Pancreas (tissue), 10 donors: ENCODE measurements at regions not wholly inside any gene's neighbourhood (a gene's known extent, or its start where the extent isn't known, plus 50 kb on each side); places are given as distances from the start of the nearest gene placed in this dataset.
A peak's percentile ranks its signal among the peaks of the same experiment; 100 is the strongest.

ENCODE experiments used
- ATAC-seq, 4 donors: fragments of 200-7000 bp; cut with Tn5 transposase; one replicate each; pipeline versions ENCODE4 v1.8.0 to v1.9.1; 2020; ENCODE audit warnings: mild to moderate bottlenecking in 4 of 4, moderate library complexity in 4 of 4
- DNase-seq, 6 donors: peaks; one replicate each; pipeline ENCODE4 v3.0.0-alpha.2; 2020
- FAIRE-seq: peaks from 2 replicates; lab custom pipeline; 2012; peaks lifted over from hg19 to GRCh38; lab: Jason Lieb, UNC
- H3K27ac ChIP-seq, 4 donors: fragments of 200-600 bp; sonication (generic); 1 replicate in 3 of 4; 2 replicates in 1 of 4; pipeline versions ENCODE4 v1.5.0 to v1.8.0; 2020
- H3K27me3 ChIP-seq, 4 donors: fragments of 200-600 bp; one replicate each; pipeline ENCODE4 v1.8.0; 2021
- H3K36me3 ChIP-seq, 3 donors: fragments of 200-600 bp; sonication (generic) in 1 of 3; one replicate each; pipeline versions ENCODE4 v1.5.0 to v1.8.0; 2020 to 2021
- H3K4me1 ChIP-seq, 3 donors: fragments of 200-600 bp; one replicate each; pipeline ENCODE4 v1.8.0; 2021
- H3K4me3 ChIP-seq, 4 donors: fragments of 200-600 bp; sonication (generic) in 2 of 4; one replicate each; pipeline versions ENCODE4 v1.5.0 to v1.8.0; 2020 to 2021
- H3K9me3 ChIP-seq, 4 donors: fragments of 200-600 bp; one replicate each; pipeline ENCODE4 v1.8.0; 2021
- CTCF ChIP-seq, 4 donors: fragments of 200-600 bp; sonication (generic) in 3 of 4; IDR thresholded peaks; one replicate each; pipeline versions ENCODE4 v1.5.0 to v1.8.0; 2021; ENCODE audit warnings: antibody characterized with exemption in 4 of 4
- WGBS, 2 donors: extraction: QIAGEN DNeasy Blood & Tissue Kit; methylation state at CpG; one replicate each; pipeline ENCODE4 v1.1.7; 2013; 5-methylcytosine and 5-hydroxymethylcytosine counted together
- intact Hi-C, 3 donors: fragments of 100-400 bp; cut with DNase I; formaldehyde crosslinking; loops; one replicate each; pipeline versions ENCODE4 v1.11.1 to v1.14.2; 2022
- donor health status: healthy with polysubstance abuse.
- donor health status: DM: no; HTN: no; CAD: no; lungs with moderate emphysema.
- donor health status: DM: no; HTN: no; CAD: no.
- donor health status: control.
- donor health status: control.
- donor health status: Bipolar disorder and iron deficiency.
- donor health status: DM: yes; HTN: yes; CAD: no.
- donor health status: DM: no; HTN: no; CAD: no.
- donor health status: DM: no; HTN: no; CAD: no.
- donor health status: DM: yes; HTN: yes; CAD: no.

GRCh38 chr3:41120460-41120859 lies 78.8 kb upstream of the CTNNB1 start:
- no peak overlapping the region for H3K27ac ChIP-seq
- H3K4me1 ChIP-seq: no peaks in the 10 kb centered on the region
- intact Hi-C loops: no loop called here
- no peak for FAIRE-seq
- H3K36me3 ChIP-seq: no peaks in the 10 kb centered on the region
- no peak overlapping the region for H3K4me3 ChIP-seq
- WGBS, 2 donors: 62 to 63% methylated on average over 7 of the region's 7 CpGs
- H3K9me3 ChIP-seq: no peaks in the 10 kb centered on the region
- H3K27me3 ChIP-seq: no peaks in the 10 kb centered on the region
- TF ChIP-seq CTCF (IDR thresholded peaks at IDR 0.05): no peak
- no peak for DNase-seq
- ATAC-seq: peak in 1 of 4 donors; percentile 26

- intact Hi-C loops: no loop called here
- Histone ChIP-seq H3K4me1 (no peaks in the 10 kb centered on the region), H3K27ac (no peak overlapping the region), H3K36me3 (no peaks in the 10 kb centered on the region), H3K9me3 (no peaks in the 10 kb centered on the region), H3K4me3 (no peak overlapping the region), H3K27me3 (no peaks in the 10 kb centered on the region)
- WGBS, 2 donors: 70 to 88% methylated on average over 2 of the region's 2 CpGs
- FAIRE-seq (no peak), DNase-seq (no peak), ATAC-seq (no peak)
- TF ChIP-seq CTCF (IDR thresholded peaks at IDR 0.05): no peak
These were observed 74.0 kb upstream of the CTNNB1 start for GRCh38 chr3:41125258-41125657.

GRCh38 chr3:41126472-41126871 lies 72.8 kb upstream of the CTNNB1 start:
- FAIRE-seq (no peak), ATAC-seq (no peak)
- 82 to 86% methylated on average over 4 of the region's 4 CpGs for WGBS, 2 donors

GRCh38 chr3:41126961-41127360 lies 72.3 kb upstream of the CTNNB1 start:
- ATAC-seq (no peak), DNase-seq (no peak), FAIRE-seq (no peak)
- no peaks in the 10 kb centered on the region for H3K4me1 ChIP-seq
- H3K36me3 ChIP-seq: no peaks in the 10 kb centered on the region
- no peaks in the 10 kb centered on the region for H3K9me3 ChIP-seq
- WGBS, 2 donors: 73 to 91% methylated on average over 1 of the region's 1 CpG
- no peak overlapping the region for H3K27ac ChIP-seq
- intact Hi-C loops: no loop called here
- H3K4me3 ChIP-seq: no peak overlapping the region
- TF ChIP-seq CTCF (IDR thresholded peaks at IDR 0.05): no peak
- H3K27me3 ChIP-seq: no peaks in the 10 kb centered on the region

More at GRCh38 chr3:41126472-41126871, 72.8 kb upstream of the CTNNB1 start:
- Histone ChIP-seq H3K36me3 (no peaks in the 10 kb centered on the region), H3K4me1 (no peaks in the 10 kb centered on the region), H3K27me3 (no peaks in the 10 kb centered on the region), H3K4me3 (no peak overlapping the region), H3K27ac (no peak overlapping the region), H3K9me3 (no peaks in the 10 kb centered on the region)
- no peak for TF ChIP-seq CTCF (IDR thresholded peaks at IDR 0.05)
- intact Hi-C loops: no loop called here
- no peak for DNase-seq

- intact Hi-C loops: no loop called here
- H3K4me1 ChIP-seq: no peaks in the 10 kb centered on the region
- WGBS, 2 donors: 72 to 86% methylated on average over 2 of the region's 2 CpGs
- H3K27ac ChIP-seq: no peak overlapping the region
- TF ChIP-seq CTCF (IDR thresholded peaks at IDR 0.05): no peak
- no peaks in the 10 kb centered on the region for H3K27me3 ChIP-seq
- H3K9me3 ChIP-seq: no peaks in the 10 kb centered on the region
- H3K4me3 ChIP-seq: no peak overlapping the region
- H3K36me3 ChIP-seq: no peaks in the 10 kb centered on the region
- DNase-seq: no peak
- no peak for ATAC-seq
- no peak for FAIRE-seq
These were observed 71.9 kb upstream of the CTNNB1 start for GRCh38 chr3:41127414-41127813.
